ENCODE measurements at regions not wholly inside any gene's neighbourhood (a gene's known extent, or its start where the extent isn't known, plus 50 kb on each side); places are given as distances from the start of the nearest gene placed in this dataset.

GRCh38 chr16:56087626-56088025 is 103.7 kb upstream of the GNAO1 start:
- no peak for DNase-seq

DNA sequence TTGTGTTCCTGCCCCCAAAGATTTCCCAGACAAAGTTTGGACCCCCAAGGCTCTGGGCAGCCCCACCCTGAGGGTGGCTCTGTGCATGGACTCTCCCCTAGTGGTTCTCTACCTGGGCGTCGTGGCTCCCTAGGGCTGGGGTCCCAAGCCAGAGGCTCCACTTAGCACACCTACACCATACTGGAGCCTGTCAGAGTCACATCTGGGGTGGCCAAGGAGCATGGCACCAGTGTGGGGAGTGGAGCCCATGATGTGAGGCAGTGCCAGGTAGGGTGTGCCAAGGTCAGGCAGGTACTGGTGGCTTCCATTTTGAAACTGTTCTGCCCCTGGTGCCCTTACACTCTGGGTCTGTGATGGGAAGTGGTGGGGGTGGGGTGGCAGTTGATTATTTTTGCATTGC is 109.9 kb upstream of the GNAO1 start:
- no peak for DNase-seq

GRCh38 chr16:56075732-56076388 is 115.4 kb upstream of the GNAO1 start:
- no peak for DNase-seq

- no peak for DNase-seq
Observed at GRCh38 chr16:56073508-56073907, 117.8 kb upstream of the GNAO1 start.

- DNase-seq, result no peak
Observed at GRCh38 chr16:56072096-56072495, 119.2 kb upstream of the GNAO1 start.

DNA sequence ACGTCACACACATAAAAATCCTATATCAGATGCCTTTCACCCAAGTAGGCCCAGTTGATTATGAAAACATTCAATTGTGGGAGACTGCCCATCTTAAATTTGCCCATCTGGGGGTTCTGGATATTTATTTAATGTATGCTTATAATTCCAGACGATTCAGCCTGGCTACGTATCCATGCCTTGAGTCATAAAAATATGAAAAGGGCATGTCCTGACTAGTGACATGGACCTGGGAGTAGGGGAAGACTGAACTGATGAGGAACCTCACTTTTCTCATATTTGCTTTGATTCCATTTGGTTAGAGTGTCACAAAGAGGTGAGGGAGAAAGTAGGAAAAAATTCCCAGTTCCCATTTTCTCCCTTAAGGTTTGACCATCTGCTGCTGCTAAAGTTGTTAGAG is 122.5 kb upstream of the GNAO1 start:
- DNase-seq, result no peak

DNA sequence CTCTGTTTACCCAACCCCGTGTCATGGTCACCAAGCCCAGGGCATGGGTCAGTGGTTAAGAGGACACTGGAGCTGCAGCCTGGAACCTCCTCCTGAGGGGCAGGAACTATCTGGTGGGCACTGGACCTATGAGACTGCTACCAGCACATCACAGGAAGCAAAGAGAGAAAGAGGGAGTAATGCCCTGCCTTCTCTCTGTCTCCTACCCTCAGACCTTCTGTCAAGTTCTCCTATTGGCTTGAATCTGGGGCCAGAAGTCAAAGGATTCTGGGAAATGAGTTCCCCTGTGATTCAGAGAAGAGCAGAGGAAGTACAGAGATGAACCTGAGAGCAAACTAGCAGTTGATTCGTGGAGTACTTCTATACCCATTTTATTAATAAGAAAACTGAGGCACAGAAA is 123.0 kb upstream of the GNAO1 start:
- DNase-seq, result no peak

- DNase-seq, result no peak
Observed at GRCh38 chr16:56067406-56067805, 123.9 kb upstream of the GNAO1 start.

DNA sequence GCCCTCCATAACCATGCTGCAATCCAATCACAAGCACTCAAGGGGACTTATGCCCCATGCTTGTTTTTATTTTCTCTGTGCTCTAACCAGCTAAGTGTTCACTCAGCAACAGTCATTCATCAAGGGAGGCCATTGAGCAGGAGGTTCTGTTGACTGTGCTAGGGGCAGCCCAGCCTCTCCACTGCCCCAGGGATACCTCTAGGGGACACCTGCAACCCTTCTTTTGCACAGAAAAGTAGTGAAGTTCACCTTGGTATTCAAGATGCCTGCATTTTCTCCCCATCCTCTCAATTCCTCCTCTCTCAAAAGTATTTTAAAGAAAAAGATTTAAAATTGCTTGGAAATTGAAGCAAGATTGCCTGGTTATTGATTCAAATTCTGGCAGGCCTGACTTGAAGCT is 124.7 kb upstream of the GNAO1 start:
- DNase-seq, result no peak

DNA sequence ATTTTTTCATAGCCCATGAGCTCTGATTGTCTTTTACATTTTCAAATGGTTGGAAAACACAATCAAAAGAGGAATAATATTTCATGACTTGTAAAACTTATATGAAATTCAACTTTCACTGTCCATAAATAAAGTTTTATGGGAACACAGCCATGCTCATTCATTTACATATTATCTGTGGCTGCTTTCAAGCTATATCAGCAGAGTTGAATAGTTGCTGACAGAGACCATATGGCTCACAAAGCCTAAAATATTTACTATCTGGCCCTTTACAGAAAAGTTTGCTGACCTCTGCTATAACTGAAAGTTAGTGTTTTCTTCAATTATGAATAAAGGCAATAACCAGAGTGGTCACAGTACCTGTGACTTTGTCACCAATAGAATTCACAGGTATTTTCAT is 128.2 kb upstream of the GNAO1 start:
- DNase-seq, result no peak

- DNase-seq, result no peak
Observed at GRCh38 chr16:56057151-56057550, 134.1 kb upstream of the GNAO1 start.

DNA sequence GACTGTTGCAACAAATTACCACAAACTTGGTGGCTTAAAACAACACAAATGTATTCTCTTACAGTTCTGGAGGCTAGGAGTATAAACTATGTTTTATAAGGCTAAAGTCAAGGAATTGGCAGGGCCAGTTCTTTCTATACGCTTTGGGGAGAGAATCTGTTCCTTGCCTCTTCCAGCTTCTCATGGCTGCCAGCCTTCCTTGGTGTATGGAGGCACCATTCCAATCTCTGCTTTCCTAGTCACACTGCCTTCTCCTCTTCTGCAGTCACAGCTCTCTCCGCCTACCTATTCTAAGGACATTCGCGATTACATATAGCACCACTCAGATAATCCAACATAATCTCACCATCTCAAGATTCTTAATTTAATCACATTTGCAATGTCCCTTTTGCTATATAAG is 140.4 kb upstream of the GNAO1 start:
- no peak for DNase-seq

DNA sequence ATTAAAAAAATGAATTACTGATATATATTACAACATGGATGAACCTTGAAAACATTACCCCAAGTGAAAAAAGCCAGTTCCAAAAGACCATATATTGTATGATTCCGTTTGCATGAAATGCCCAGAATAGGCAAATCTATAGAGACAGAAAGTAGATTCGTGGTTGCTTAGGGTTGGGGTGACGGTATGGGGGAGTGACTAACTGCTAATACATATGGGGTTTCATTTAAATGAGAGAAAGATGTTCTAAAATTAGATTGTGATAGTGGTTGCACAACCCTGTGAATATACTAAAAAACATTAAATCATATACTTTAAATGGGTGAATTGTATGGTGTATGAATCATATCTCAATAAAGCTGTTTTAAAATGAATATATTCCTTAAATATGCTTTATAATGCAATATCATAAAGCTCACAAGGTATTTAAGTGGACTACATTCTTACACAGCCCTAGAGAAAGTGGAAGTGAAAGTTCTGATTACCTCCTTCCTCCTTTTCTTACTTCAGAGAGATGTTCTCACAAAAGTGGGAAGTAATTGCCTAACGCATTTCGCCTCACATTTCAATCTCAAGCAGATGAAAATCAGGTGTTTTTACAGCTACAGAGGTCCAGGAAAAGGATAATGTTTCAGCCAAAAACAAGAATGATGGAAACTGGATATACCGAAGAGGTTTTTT is 142.7 kb upstream of the GNAO1 start:
- peak in 1 of 2 donors; percentile 7 for DNase-seq

GRCh38 chr16:56047307-56048234 is 143.7 kb upstream of the GNAO1 start:
- no peak for DNase-seq

DNA sequence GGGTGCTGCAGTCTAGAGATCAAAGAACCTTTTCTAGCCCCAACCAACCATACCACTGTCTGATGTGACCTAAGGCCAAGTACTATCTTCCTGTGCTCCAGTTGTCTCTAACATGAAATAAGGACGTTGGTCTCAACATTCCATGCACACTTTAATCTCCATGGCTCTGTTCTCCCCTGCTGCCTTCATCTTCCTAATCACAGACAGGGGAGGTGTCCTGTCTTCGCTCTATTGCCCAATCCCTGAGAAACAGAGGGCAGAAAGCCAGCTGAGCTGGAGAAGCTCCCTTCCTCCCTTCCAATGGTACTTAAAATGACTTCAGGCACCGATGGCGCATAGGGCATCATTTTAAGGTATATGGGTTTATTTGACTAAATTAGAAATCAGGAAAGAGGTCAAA is 148.9 kb upstream of the GNAO1 start:
- DNase-seq, result no peak

GRCh38 chr16:56041556-56042140 is 149.6 kb upstream of the GNAO1 start:
- DNase-seq, result peak; percentile 14 to 57

DNA sequence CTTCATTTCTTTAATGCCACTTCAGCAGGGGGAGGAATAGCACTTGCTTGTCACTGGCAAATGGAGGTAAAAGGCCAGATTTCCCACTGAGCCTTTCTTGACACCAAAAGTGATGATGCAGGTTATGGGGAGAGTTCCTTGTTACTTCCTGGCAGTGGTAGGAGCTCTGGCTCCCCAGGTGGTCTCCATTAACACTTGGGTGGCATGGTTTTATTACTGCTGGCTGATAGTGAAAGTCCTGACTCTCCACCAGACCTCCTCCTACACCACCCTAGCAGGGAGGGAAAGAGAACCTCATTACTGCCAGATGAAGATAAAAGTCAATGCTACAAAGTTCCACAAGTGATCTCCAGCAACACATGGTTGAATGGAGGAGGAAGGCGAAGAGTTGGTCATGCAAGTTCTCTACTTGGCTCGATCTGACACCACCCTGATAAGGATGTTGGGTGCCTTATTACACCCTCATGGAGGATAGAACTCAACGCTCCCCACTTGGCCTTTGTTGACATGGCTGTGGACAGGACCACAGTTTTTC is 152.7 kb upstream of the GNAO1 start:
- no peak for DNase-seq

- DNase-seq, result no peak
Observed at GRCh38 chr16:56032072-56032471, 156.9 kb upstream of the CES5A start.

GRCh38 chr16:56029026-56029425 is 153.9 kb upstream of the CES5A start:
- no peak for DNase-seq

DNA sequence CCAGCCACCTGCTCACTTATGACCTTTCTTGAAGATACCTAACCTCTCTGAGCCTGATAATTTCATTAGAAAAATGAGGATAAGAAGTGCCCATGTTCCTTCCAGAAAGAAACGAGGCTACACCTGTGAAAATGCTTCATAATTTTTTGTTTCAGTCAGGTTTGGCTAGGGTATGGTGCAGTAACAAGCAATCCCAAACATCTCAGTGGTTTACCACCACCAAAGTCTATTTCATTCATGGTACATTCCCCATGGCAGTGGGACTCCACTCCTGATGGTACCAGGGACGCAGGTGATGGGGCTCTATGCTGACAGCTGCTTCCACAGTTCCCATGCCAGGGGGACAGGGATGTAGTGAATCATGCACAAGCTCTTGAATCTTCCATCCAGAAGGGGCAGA is 147.6 kb upstream of the CES5A start:
- no peak for DNase-seq

DNA sequence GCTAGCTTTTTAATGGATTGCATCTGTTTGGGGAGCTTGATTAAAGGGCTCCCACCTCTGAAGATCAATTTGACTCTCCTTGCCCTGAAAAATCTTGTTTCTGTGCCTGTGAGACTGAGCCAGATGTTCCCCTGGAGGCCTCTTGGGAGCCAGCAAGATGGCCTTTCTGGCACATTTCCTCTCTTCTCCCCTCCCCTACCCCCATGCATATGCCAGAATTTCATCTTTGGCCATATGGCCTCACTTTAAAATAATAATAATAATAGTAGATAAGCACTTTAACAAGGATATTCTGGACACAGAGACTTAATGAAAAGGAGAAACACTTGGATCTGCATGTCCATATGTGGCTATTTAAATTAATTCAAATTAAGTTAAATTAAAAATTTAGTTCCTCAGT is 144.1 kb upstream of the CES5A start:
- DNase-seq, result no peak

DNA sequence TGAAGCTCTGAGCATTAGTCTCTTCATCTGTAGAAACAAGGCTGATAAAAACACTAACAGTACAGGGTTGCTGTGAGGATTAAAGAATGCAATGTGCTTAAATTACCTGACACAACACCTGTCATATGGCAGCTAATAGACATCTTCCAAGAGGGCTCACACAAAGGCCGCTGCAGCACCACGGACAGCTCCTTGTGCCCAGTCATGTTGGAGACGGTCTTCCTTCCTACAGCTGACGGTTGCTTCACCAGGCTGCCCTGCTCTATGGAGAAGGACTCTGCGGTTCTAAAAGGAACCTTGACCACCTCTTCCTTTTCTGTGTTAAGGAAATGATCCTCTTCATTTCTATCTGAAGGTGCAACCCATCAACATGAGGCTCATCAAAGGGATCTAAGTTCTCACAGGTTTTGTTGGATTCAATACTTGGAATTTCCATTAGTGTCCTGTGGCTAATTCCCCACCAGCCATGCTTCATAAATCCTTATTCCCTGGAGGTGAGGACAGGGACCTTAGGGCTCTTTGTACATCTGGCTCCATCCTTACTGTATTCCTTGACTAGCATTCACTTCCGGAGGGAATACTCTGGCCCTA is 138.9 kb upstream of the CES5A start:
- peak in 1 of 2 donors; percentile 23 for DNase-seq

DNA sequence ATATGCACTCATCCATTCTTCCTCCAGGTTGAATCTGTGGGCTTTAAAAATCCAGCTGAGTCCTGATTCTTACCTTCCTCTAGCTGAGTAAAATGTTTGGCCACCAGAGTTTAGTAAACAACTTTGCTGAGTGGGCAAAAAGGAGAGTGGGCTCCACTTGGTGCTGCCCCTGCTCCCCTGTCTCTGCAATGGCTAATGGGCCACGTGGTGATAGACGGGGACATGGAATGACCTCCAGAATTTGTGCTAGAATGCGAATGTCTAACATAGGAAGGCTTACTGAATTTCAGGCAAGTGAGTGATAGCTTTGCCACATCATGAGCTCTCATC is 137.3 kb upstream of the CES5A start:
- no peak for DNase-seq

Data from CD4-positive, alpha-beta T cell treated with Interferon alpha-2 for 1 hour (primary cell).